Smooth muscle cell (in vitro differentiated cells): ENCODE measurements at regions not wholly inside any gene's neighbourhood (a gene's known extent, or its start where the extent isn't known, plus 50 kb on each side); places are given as distances from the start of the nearest gene placed in this dataset.
"Not testable (repeated sequence)": the region's sequence is repeated elsewhere in the genome, so short reads cannot be mapped to it uniquely, and the experiment has no call there.

Experiments used
- DNase-seq: peaks from one replicate; lab custom pipeline; 2025; ENCODE audit not compliant: unreplicated experiment; lab: John Stamatoyannopoulos, UW
- H2AFZ ChIP-seq: fragments of 200-600 bp; sonication (generic); 2 replicates; pipeline ENCODE4 v1.6.0; 2016; ENCODE audit warnings: antibody characterized with exemption, low read depth, mild to moderate bottlenecking
- H3F3A ChIP-seq: fragments of 200-600 bp; sonication (generic); 2 replicates; pipeline ENCODE4 v1.6.0; 2017; ENCODE audit warnings: antibody characterized with exemption, low read depth
- H3K27ac ChIP-seq: fragments of 200-600 bp; sonication (generic); 2 replicates; pipeline ENCODE4 v1.5.1; 2016; ENCODE audit warnings: low read depth, mild to moderate bottlenecking
- H3K27me3 ChIP-seq: fragments of 200-600 bp; sonication (generic); 2 replicates; pipeline ENCODE4 v1.6.1; 2016; ENCODE audit warnings: low read depth, mild to moderate bottlenecking
- H3K36me3 ChIP-seq: fragments of 200-600 bp; sonication (generic); 2 replicates; pipeline ENCODE4 v1.5.1; 2016; ENCODE audit warnings: low read depth
- H3K4me1 ChIP-seq: fragments of 200-600 bp; sonication (generic); 2 replicates; pipeline ENCODE4 v1.5.1; 2016; ENCODE audit warnings: low read depth
- H3K4me2 ChIP-seq: fragments of 200-600 bp; sonication (generic); 2 replicates; pipeline ENCODE4 v1.6.0; 2016; ENCODE audit warnings: mild to moderate bottlenecking
- H3K4me3 ChIP-seq: fragments of 200-600 bp; sonication (generic); 2 replicates; pipeline ENCODE4 v1.5.1; 2016; ENCODE audit warnings: mild to moderate bottlenecking
- H3K79me2 ChIP-seq: fragments of 200-600 bp; sonication (generic); 2 replicates; pipeline ENCODE4 v1.6.0; 2016; ENCODE audit warnings: low read depth, mild to moderate bottlenecking
- H3K9ac ChIP-seq: fragments of 200-600 bp; sonication (generic); 2 replicates; pipeline ENCODE4 v1.6.0; 2016; ENCODE audit warnings: low read depth
- H3K9me3 ChIP-seq: fragments of 200-600 bp; sonication (generic); replicated peaks from 2 replicates; pipeline ENCODE4 v1.5.1; 2016; ENCODE audit warnings: low read depth
- H4K20me1 ChIP-seq: fragments of 200-600 bp; sonication (generic); 2 replicates; pipeline ENCODE4 v1.6.0; 2016; ENCODE audit warnings: low read depth
- WGBS: methylation state at CpG from one replicate; pipeline ENCODE4 v1.1.7; 2016; ENCODE audit warnings: low lambda C conversion rate; 5-methylcytosine and 5-hydroxymethylcytosine counted together
- TF ChIP-seq, protein P1 (sequence below): fragments of 200-600 bp; sonication (generic); IDR thresholded peaks from 2 replicates; pipeline ENCODE4 v1.5.1; 2017; ENCODE audit warnings: borderline replicate concordance, mild to moderate bottlenecking, antibody characterized with exemption; ENCODE audit not compliant: insufficient read depth, poor library complexity, severe bottlenecking

DNA sequence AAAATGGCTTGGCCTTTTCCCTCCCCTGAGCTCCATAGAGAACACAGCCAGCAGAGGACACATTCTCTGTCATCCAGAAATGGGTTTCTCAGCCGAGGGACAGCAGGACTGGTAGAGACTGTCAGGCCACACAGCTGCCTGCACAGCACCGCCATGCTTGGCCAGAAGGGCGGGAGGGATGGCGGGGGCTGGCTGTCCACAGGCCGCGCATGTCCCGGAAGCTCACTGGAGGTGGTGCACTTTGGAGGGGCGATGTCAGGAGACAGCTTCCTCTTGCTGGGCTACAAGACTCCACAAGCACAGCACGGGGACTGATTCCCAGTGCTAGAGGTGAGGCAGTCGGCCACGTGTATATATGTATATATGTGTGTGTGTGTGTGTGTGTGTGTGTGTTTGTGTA lies 125.3 kb downstream of the GOLGA6L4 start:
- not testable (repeated sequence) for H3K36me3 ChIP-seq, H3F3A ChIP-seq, H3K4me1 ChIP-seq, H3K79me2 ChIP-seq, H3K9ac ChIP-seq, H3K27me3 ChIP-seq, H2AFZ ChIP-seq, H3K4me3 ChIP-seq, H3K4me2 ChIP-seq, H3K9me3 ChIP-seq, DNase-seq, H4K20me1 ChIP-seq, H3K27ac ChIP-seq
- WGBS, result 100% methylated on average over 3 of the region's 11 CpGs

DNA sequence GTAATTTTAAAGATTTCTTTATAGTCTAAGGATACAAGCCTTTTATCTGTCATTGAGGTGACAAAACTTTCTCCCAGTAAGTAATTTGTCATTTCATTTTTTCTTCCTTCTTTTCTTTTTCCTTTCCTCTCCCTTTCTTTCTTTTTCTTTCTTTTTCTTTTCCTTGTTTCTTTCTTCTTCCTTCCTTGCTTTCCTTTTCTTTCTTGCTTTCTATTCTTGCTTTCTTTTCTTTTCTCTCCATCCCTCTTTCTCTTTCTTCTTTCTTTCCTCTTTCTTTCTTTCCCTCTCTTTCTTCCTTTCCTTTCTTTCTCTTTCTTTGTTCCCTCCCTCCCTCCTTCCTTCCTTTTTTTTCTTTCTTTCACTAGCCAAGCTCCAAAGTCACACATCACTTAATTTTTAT lies 148.8 kb downstream of the GOLGA6L4 start:
- not testable (repeated sequence) for H2AFZ ChIP-seq, H3K27me3 ChIP-seq, H3K36me3 ChIP-seq, DNase-seq, H3K79me2 ChIP-seq, H4K20me1 ChIP-seq, H3K4me3 ChIP-seq, H3K27ac ChIP-seq, H3K9ac ChIP-seq, H3K9me3 ChIP-seq, H3F3A ChIP-seq, H3K4me1 ChIP-seq, H3K4me2 ChIP-seq

DNA sequence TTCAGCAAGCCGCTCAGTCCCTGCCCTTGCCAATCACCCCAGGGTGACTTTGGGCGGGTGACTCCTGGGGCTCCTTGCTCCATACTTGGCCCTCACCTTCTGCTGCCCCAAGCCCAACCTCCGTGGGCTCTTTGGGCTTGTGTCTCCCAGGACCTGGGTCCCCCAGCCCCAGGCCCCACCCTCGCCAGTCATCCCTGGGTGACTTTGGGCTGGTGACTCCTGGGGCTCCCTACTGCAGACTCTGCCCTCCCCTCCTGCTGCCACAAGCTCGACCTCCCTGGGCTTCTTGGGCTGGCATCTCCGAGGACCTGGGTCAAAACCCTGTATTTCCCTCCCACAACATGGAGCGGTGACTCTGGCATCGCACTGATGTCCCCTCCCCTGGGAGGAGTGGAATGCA lies 151.5 kb downstream of the GOLGA6L4 start:
- H4K20me1 ChIP-seq, result no peaks in the 10 kb centered on the region
- no peaks in the 10 kb centered on the region for H3K4me1 ChIP-seq
- H2AFZ ChIP-seq, result no peak overlapping the region
- no peak overlapping the region for H3K4me2 ChIP-seq
- H3K36me3 ChIP-seq, result no peaks in the 10 kb centered on the region
- DNase-seq, result no peak
- no peaks in the 10 kb centered on the region for H3F3A ChIP-seq
- peaks cover 8% of the 10 kb centered on the region for H3K27me3 ChIP-seq
- no peak overlapping the region for H3K9ac ChIP-seq
- H3K27ac ChIP-seq, result no peak overlapping the region
- H3K4me3 ChIP-seq, result no peak overlapping the region
- WGBS, result 76% methylated on average over 8 of the region's 8 CpGs
- H3K9me3 ChIP-seq, result no peaks in the 10 kb centered on the region
- TF ChIP-seq, protein P1, sequence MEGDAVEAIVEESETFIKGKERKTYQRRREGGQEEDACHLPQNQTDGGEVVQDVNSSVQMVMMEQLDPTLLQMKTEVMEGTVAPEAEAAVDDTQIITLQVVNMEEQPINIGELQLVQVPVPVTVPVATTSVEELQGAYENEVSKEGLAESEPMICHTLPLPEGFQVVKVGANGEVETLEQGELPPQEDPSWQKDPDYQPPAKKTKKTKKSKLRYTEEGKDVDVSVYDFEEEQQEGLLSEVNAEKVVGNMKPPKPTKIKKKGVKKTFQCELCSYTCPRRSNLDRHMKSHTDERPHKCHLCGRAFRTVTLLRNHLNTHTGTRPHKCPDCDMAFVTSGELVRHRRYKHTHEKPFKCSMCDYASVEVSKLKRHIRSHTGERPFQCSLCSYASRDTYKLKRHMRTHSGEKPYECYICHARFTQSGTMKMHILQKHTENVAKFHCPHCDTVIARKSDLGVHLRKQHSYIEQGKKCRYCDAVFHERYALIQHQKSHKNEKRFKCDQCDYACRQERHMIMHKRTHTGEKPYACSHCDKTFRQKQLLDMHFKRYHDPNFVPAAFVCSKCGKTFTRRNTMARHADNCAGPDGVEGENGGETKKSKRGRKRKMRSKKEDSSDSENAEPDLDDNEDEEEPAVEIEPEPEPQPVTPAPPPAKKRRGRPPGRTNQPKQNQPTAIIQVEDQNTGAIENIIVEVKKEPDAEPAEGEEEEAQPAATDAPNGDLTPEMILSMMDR, result no peak
- H3K79me2 ChIP-seq, result no peaks in the 10 kb centered on the region

DNA sequence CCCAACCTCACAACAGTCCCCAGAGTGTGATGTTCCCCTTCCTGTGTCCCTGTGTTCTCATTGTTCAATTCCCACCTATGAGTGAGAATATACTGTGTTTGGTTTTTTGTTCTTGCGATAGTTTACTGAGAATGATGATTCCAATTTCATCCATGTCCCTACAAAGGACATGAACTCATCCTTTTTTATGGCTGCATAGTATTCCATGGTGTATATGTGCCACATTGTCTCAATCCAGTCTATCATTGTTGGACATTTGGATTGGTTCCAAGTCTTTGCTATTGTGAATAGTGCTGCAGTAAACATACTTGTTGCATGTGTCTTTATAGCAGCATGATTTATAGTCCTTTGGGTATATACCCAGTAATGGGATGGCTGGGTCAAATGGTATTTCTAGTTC lies 152.6 kb downstream of the GOLGA6L4 start:
- H3K4me3 ChIP-seq, H3F3A ChIP-seq, H2AFZ ChIP-seq, H3K27me3 ChIP-seq, H3K36me3 ChIP-seq, H3K4me2 ChIP-seq, H4K20me1 ChIP-seq, H3K4me1 ChIP-seq, DNase-seq, H3K9me3 ChIP-seq, H3K27ac ChIP-seq, H3K9ac ChIP-seq, H3K79me2 ChIP-seq: not testable (repeated sequence)
- WGBS, result 94% methylated on average over 1 of the region's 1 CpG

DNA sequence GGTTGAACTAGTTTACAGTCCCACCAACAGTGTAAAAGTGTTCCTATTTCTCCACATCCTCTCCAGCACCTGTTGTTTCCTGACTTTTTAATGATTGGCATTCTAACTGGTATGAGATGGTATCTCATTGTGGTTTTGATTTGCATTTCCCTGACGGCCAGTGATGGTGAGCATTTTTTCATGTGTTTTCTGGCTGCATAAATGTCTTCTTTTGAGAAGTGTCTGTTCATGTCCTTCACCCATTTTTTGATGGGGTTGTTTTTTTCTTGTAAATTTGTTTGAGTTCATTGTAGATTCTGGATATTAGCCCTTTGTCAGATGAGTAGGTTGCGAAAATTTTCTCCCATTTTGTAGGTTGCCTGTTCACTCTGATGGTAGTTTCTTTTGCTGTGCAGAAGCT lies 153.1 kb downstream of the GOLGA6L4 start:
- not testable (repeated sequence) for H3K27ac ChIP-seq, H2AFZ ChIP-seq, H3K4me1 ChIP-seq, H3K36me3 ChIP-seq, H3K9me3 ChIP-seq, H3K79me2 ChIP-seq, H3K4me2 ChIP-seq, H3K27me3 ChIP-seq, H3K9ac ChIP-seq, H3K4me3 ChIP-seq, DNase-seq, H3F3A ChIP-seq, H4K20me1 ChIP-seq
- 73% methylated on average over 1 of the region's 2 CpGs for WGBS

DNA sequence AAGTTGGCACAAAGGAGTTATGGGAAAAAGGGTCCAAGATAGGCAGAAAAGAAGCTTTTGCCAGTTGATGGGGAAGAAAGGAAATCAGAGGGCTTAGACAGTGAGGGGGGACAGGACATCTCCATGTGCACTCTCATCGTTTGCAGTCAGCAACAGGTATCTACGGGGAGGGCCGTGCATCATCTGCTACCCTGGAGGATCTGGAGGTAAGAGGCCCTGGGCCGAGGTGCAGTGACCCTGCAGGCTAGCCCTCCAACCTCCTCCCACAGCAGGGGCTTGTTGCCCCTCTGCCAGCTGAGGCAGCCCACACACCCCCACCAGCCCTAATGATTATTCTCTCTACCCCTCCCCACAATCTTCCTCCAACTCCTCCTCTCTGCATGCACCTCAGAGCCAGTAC lies 154.8 kb downstream of the GOLGA6L4 start:
- not testable (repeated sequence) for H3K79me2 ChIP-seq, H3K9me3 ChIP-seq, H3K36me3 ChIP-seq, H3K4me3 ChIP-seq, H2AFZ ChIP-seq, H3F3A ChIP-seq, H3K27me3 ChIP-seq, H3K4me2 ChIP-seq, H4K20me1 ChIP-seq, H3K27ac ChIP-seq, H3K4me1 ChIP-seq, DNase-seq, H3K9ac ChIP-seq
- WGBS, result 91% methylated on average over 3 of the region's 4 CpGs
